ENCODE measurements at regions not wholly inside any gene's neighbourhood (a gene's known extent, or its start where the extent isn't known, plus 50 kb on each side); places are given as distances from the start of the nearest gene placed in this dataset.

DNA sequence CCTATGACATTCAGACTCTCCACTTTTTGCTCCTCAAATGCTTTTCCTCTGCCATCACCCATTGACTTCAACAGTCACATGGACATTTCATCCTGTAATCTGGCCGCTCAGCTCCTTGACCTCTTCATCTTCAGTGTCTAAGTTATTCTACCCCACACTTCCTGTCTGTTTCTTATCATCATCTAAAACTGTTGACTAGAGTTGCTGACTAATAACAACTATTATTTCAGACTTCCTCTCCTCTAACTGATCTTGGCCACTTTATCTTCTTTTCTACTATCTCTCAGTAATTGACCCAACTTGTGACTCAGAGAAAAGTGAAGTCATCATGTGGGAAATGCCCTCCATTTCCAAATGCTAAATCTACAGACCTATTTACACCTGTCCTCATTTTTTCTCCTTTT lies 254.7 kb upstream of the TRPC7 start:
- DNase-seq (ENCODE audit: low spot score), result no peak
- 65% methylated on average over 1 of the region's 1 CpG for WGBS
- Histone ChIP-seq H3K4me1 (replicated peaks) (no peaks in the 10 kb centered on the region), H3K36me3 (no peaks in the 10 kb centered on the region), H3K27ac (no peak overlapping the region), H3K9me3 (no peaks in the 10 kb centered on the region), H3K4me3 (no peak overlapping the region), H3K27me3 (replicated peaks; ENCODE audit: insufficient read depth) (no peaks in the 10 kb centered on the region)
- intact Hi-C loops (cut with DNase I), result no loop called here
- TF ChIP-seq POLR2A (IDR thresholded peaks at IDR 0.05) (no peak), POLR2AphosphoS5 (IDR thresholded peaks at IDR 0.05) (no peak)
- TF ChIP-seq, protein P1, sequence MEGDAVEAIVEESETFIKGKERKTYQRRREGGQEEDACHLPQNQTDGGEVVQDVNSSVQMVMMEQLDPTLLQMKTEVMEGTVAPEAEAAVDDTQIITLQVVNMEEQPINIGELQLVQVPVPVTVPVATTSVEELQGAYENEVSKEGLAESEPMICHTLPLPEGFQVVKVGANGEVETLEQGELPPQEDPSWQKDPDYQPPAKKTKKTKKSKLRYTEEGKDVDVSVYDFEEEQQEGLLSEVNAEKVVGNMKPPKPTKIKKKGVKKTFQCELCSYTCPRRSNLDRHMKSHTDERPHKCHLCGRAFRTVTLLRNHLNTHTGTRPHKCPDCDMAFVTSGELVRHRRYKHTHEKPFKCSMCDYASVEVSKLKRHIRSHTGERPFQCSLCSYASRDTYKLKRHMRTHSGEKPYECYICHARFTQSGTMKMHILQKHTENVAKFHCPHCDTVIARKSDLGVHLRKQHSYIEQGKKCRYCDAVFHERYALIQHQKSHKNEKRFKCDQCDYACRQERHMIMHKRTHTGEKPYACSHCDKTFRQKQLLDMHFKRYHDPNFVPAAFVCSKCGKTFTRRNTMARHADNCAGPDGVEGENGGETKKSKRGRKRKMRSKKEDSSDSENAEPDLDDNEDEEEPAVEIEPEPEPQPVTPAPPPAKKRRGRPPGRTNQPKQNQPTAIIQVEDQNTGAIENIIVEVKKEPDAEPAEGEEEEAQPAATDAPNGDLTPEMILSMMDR (IDR thresholded peaks at IDR 0.05), result no peak

DNA sequence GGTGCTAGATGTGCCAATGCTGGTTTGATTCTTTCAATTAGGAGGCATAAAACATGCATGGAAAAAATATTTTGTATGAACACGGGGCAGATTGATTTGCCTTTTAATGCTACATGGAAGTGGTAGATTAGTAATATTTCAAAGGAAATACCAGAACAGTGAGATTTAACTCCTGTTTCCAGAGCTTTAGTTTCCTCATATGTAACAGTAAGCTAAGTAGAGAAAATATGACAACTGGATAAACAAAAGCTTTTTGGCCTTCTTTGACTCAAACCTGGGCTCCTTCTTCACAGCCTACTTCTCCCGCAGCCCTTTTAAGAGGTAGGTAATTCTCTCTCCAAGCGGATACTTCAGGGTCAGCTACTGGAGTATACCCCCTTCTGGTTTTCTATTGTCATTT lies 254.2 kb upstream of the TRPC7 start:
- Histone ChIP-seq H3K27me3 (replicated peaks; ENCODE audit: insufficient read depth) (no peaks in the 10 kb centered on the region), H3K4me1 (replicated peaks) (no peaks in the 10 kb centered on the region), H3K4me3 (no peak overlapping the region), H3K9me3 (no peaks in the 10 kb centered on the region), H3K27ac (no peak overlapping the region), H3K36me3 (no peaks in the 10 kb centered on the region)
- DNase-seq (ENCODE audit: low spot score), result no peak
- TF ChIP-seq, protein P1 (IDR thresholded peaks at IDR 0.05), result no peak
- no peak for TF ChIP-seq POLR2A (IDR thresholded peaks at IDR 0.05)
- TF ChIP-seq POLR2AphosphoS5 (IDR thresholded peaks at IDR 0.05), result no peak
- WGBS, result 87% methylated on average over 3 of the region's 3 CpGs
- intact Hi-C loops (cut with DNase I), result no loop called here

DNA sequence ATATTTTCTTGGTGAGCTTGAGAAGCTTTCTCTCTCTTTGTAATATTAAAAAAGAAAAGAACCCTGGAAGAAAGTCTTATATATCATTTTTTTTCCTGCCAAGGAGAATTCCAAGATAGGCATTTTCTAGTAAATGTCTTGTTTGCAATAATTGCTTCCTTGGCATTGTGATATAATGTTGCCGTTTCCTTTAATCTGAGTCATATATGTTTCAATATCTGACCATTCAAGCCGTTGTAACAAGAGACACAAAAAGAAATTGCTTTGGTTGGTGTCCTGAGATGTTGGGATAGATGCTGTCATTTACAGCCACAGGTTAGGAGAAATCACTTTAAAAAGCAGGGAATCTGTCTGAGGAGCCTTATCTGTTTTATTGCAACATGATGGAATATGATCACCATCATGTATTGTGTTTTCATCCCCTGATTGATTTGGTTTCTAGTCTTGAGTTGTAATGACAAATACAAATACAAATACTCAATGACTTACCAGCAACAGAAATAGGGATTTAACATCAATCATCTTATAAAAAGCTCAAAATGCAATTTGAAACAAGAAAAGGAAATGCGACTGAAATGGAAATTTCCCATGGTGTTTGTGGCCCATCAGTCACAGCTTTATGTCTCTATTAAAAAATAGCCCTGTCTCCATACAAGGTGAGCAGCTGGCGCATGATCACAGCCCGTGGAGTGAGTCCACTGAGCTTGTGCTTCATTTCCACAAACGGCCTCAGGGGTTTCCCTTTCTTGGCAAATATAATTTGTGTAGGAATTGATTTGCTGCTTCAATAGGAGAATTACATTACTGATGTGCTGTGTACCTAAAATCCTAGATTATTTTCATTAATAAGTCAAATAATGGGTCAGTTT lies 250.1 kb upstream of the TRPC7 start:
- no peak for TF ChIP-seq POLR2AphosphoS5 (IDR thresholded peaks at IDR 0.05)
- TF ChIP-seq, protein P1 (IDR thresholded peaks at IDR 0.05), result no peak
- no peak for TF ChIP-seq POLR2A (IDR thresholded peaks at IDR 0.05)
- Histone ChIP-seq H3K9me3 (no peaks in the 10 kb centered on the region), H3K36me3 (no peaks in the 10 kb centered on the region), H3K27ac (no peak overlapping the region), H3K27me3 (replicated peaks; ENCODE audit: insufficient read depth) (no peaks in the 10 kb centered on the region), H3K4me3 (no peak overlapping the region), H3K4me1 (replicated peaks) (no peaks in the 10 kb centered on the region)
- intact Hi-C loops (cut with DNase I), result no loop called here
- 50% methylated on average over 6 of the region's 6 CpGs for WGBS
- DNase-seq (ENCODE audit: low spot score), result no peak

DNA sequence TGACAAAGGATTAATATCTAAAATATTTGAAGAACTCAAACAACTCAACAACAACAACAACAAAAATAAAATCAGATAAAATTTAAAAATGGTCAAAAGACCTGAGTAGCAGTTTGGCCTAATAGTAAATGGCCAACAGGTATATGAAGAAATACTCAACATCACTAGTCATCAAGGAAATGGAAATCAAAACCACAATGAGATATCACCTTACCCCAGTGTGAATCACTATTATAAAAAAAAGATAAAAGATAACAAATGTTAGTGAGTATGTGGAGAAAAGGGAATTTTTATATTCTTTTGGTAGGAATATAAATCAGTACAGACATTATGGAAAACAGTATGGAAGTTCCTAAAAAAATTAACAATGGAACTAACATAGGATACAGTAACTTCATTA lies 247.9 kb upstream of the TRPC7 start:
- no peaks in the 10 kb centered on the region for H3K4me1 ChIP-seq (replicated peaks)
- no peak for DNase-seq (ENCODE audit: low spot score)
- H3K4me3 ChIP-seq, result no peak overlapping the region
- no peaks in the 10 kb centered on the region for H3K9me3 ChIP-seq
- no peak for TF ChIP-seq POLR2A (IDR thresholded peaks at IDR 0.05)
- TF ChIP-seq, protein P1 (IDR thresholded peaks at IDR 0.05), result no peak
- no peaks in the 10 kb centered on the region for H3K27me3 ChIP-seq (replicated peaks; ENCODE audit: insufficient read depth)
- intact Hi-C loops (cut with DNase I), result no loop called here
- H3K36me3 ChIP-seq, result no peaks in the 10 kb centered on the region
- H3K27ac ChIP-seq, result no peak overlapping the region

DNA sequence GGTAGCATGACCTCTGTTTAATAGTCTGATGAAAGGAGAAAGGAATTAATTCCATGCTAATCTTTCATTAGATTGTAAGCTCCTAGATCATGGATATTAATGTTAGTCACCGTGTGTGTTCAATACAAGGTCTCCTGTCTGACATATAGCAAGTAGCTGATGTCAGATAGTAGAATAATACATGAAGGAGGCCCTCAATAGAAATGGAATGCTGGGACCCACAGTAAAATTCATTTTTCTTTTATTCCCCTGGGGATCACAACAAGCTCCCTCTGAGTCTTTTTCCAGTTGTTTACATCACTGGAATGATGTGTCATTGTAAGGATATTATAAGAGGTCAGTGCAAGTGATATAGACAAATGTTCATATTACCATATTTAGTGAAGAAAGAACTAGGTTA lies 240.3 kb upstream of the TRPC7 start:
- Histone ChIP-seq H3K27ac (no peak overlapping the region), H3K4me3 (no peak overlapping the region), H3K36me3 (no peaks in the 10 kb centered on the region), H3K27me3 (replicated peaks; ENCODE audit: insufficient read depth) (no peaks in the 10 kb centered on the region), H3K9me3 (no peaks in the 10 kb centered on the region), H3K4me1 (replicated peaks) (no peaks in the 10 kb centered on the region)
- no peak for DNase-seq (ENCODE audit: low spot score)
- 83% methylated on average over 1 of the region's 1 CpG for WGBS
- intact Hi-C loops (cut with DNase I), result no loop called here
- TF ChIP-seq, protein P1 (IDR thresholded peaks at IDR 0.05), result no peak
- TF ChIP-seq POLR2AphosphoS5 (IDR thresholded peaks at IDR 0.05) (no peak), POLR2A (IDR thresholded peaks at IDR 0.05) (no peak)

Data from prostate gland (tissue), 2 donors.